Panc1 (cell line): ENCODE measurements at regions not wholly inside any gene's neighbourhood (a gene's known extent, or its start where the extent isn't known, plus 50 kb on each side); places are given as distances from the start of the nearest gene placed in this dataset.

Experiments
- ATAC-seq: fragments of 200-7000 bp; cut with Tn5 transposase; 2 replicates; pipeline ENCODE4 v1.9.1; 2020; ENCODE audit warnings: mild to moderate bottlenecking, moderate library complexity
- BruUV-seq: library from RNA; stranded (reverse); fragments of 400-500 nt; replicated peaks from 2 replicates; lab custom pipeline; 2021; lab: Mats Ljungman, UMichigan
- CTCF ChIA-PET: fragments of 300-600 bp; sonication (Branson Sonifier 250); formaldehyde crosslinking; loops from one replicate; lab custom pipeline; 2022; ENCODE audit warnings: antibody characterized with exemption; lab: Charles Lee
- POLR2A ChIA-PET: fragments of 300-600 bp; sonication (Branson Sonifier 250); formaldehyde crosslinking; loops from one replicate; lab custom pipeline; 2022; ENCODE audit warnings: antibody characterized with exemption; lab: Charles Lee
- DNase-seq: peaks from one replicate; pipeline ENCODE4 v3.0.0-alpha.2; 2010; ENCODE audit warnings: low read depth, low spot score
- H3K27ac ChIP-seq: 2 replicates; pipeline ENCODE4 v1.5.1; 2011; ENCODE audit warnings: mild to moderate bottlenecking, low read length, inconsistent platforms
- H3K27me3 ChIP-seq: fragments of 200-500 bp; sonication (Bioruptor generic); 2 replicates; pipeline ENCODE4 v1.6.0; 2014; ENCODE audit warnings: low read length, inconsistent platforms; ENCODE audit not compliant: control insufficient read depth, insufficient read depth
- H3K36me3 ChIP-seq: fragments of 200-500 bp; sonication (Bioruptor generic); 2 replicates; pipeline ENCODE4 v1.5.1; 2014; ENCODE audit warnings: inconsistent platforms, mild to moderate bottlenecking, low read length, moderate library complexity; ENCODE audit not compliant: control insufficient read depth, insufficient read depth
- H3K4me1 ChIP-seq: 2 replicates; pipeline ENCODE4 v1.5.1; 2011; ENCODE audit warnings: inconsistent platforms, mild to moderate bottlenecking, low read length, moderate library complexity; ENCODE audit not compliant: control insufficient read depth, insufficient read depth
- H3K4me3 ChIP-seq, 2 experiments: 2 replicates each; pipeline ENCODE4 v1.5.1; 2011 to 2012; ENCODE audit warnings: low read depth in 2 of 2, low read length in 2 of 2, mild to moderate bottlenecking in 2 of 2, inconsistent platforms in 1 of 2, moderate library complexity in 1 of 2
- H3K9me3 ChIP-seq: fragments of 200-500 bp; sonication (Bioruptor generic); 2 replicates; pipeline ENCODE4 v1.5.1; 2014; ENCODE audit warnings: low read depth, mild to moderate bottlenecking, inconsistent platforms, low read length, moderate library complexity; ENCODE audit not compliant: control insufficient read depth, insufficient read depth
- CTCF ChIP-seq: fragments of 450-650 bp; IDR thresholded peaks from 2 replicates; pipeline ENCODE4 v1.5.1; 2017; ENCODE audit warnings: mild to moderate bottlenecking
- POLR2AphosphoS5 ChIP-seq: IDR thresholded peaks from 2 replicates; pipeline ENCODE4 v1.6.1; 2012; ENCODE audit warnings: mild to moderate bottlenecking, low read depth, low read length, moderate library complexity
- REST ChIP-seq, 2 experiments: IDR thresholded peaks; 2 replicates each; pipeline ENCODE4 v1.6.1; 2011 to 2012; ENCODE audit warnings: low read depth in 2 of 2, control low read depth in 1 of 2, low read length in 1 of 2, mild to moderate bottlenecking in 1 of 2, moderate library complexity in 1 of 2; ENCODE audit not compliant: insufficient read depth in 1 of 2
- SIN3A ChIP-seq: IDR thresholded peaks from 2 replicates; pipeline ENCODE4 v1.6.1; 2012; ENCODE audit warnings: low read depth, mild to moderate bottlenecking, low read length, moderate library complexity, borderline replicate concordance; ENCODE audit not compliant: insufficient read depth
- TCF7L2 ChIP-seq: IDR thresholded peaks from 2 replicates; pipeline ENCODE4 v1.6.1; 2011; ENCODE audit warnings: mild to moderate bottlenecking, low read depth, low read length, inconsistent platforms
- in situ Hi-C: cut with HindIII; loops from 2 replicates; pipeline ENCODE4 v1.10.0; 2016; ENCODE audit warnings: low sequenced_read_pairs, low pct_unique_long_range_greater_than_20kb
- intact Hi-C: fragments of 100-400 bp; cut with micrococcal nuclease; formaldehyde crosslinking; loops from one replicate; pipeline ENCODE4 v1.10.0; 2022; ENCODE audit not compliant: unreplicated experiment

GRCh38 chr6:169144356-169144755 is 109.3 kb downstream of the THBS2 start:
- no peaks in the 10 kb centered on the region for H3K27me3 ChIP-seq
- intact Hi-C loops (no loop called here), in situ Hi-C loops (no loop called here)
- DNase-seq = no peak
- no peaks in the 10 kb centered on the region for H3K9me3 ChIP-seq
- no peak overlapping the region for H3K27ac ChIP-seq
- no peaks in the 10 kb centered on the region for H3K4me1 ChIP-seq
- TF ChIP-seq CTCF (no peak), POLR2AphosphoS5 (no peak), REST (IDR thresholded peaks at IDR 0.05; ENCODE audit: insufficient read depth in 1 of 2, low read depth in 2 of 2, low read length in 1 of 2) (no peak)
- ChIA-PET POLR2A (no interaction called here), CTCF (no interaction called here)
- no peak overlapping the region for H3K4me3 ChIP-seq
- H3K36me3 ChIP-seq = no peaks in the 10 kb centered on the region
- no TSS peak for BruUV-seq
- ATAC-seq = no peak

GRCh38 chr6:169142538-169142844 is 111.2 kb downstream of the THBS2 start:
- no peak overlapping the region for H3K27ac ChIP-seq
- no TSS peak for BruUV-seq
- in situ Hi-C loops = no loop called here
- DNase-seq (no peak), ATAC-seq (no peak)
- ChIA-PET CTCF (no interaction called here), POLR2A (no interaction called here)
- TF ChIP-seq POLR2AphosphoS5 = no peak
- no peak for TF ChIP-seq CTCF
- no peak for TF ChIP-seq TCF7L2
- no peak for TF ChIP-seq REST (IDR thresholded peaks at IDR 0.05; ENCODE audit: insufficient read depth in 1 of 2, low read depth in 2 of 2, low read length in 1 of 2)
- TF ChIP-seq SIN3A = no peak
- no peaks in the 10 kb centered on the region for H3K9me3 ChIP-seq
- intact Hi-C loops = no loop called here
- H3K4me3 ChIP-seq = no peak overlapping the region
- H3K36me3 ChIP-seq = no peaks in the 10 kb centered on the region
- no peaks in the 10 kb centered on the region for H3K27me3 ChIP-seq
- H3K4me1 ChIP-seq = no peaks in the 10 kb centered on the region
